HG02798 (cell line): ENCODE measurements at regions not wholly inside any gene's neighbourhood (a gene's known extent, or its start where the extent isn't known, plus 50 kb on each side); places are given as distances from the start of the nearest gene placed in this dataset.

Experiments used
- ATAC-seq: cut with Tn5 transposase; IDR thresholded peaks from one replicate; pipeline ENCODE4 v1.9.1; 2021; ENCODE audit warnings: mild to moderate bottlenecking; ENCODE audit not compliant: unreplicated experiment, poor library complexity

GRCh38 chr10:29925771-29926692 is 133.4 kb downstream of the JCAD start:
- no peak for ATAC-seq

- no peak for ATAC-seq
Observed at GRCh38 chr10:29924436-29924835, 134.9 kb downstream of the JCAD start.

GRCh38 chr10:29923416-29923965 is 135.9 kb downstream of the JCAD start:
- ATAC-seq = no peak

- ATAC-seq = no peak
Observed at GRCh38 chr10:29922892-29923291, 136.5 kb downstream of the JCAD start.

- no peak for ATAC-seq
Observed at GRCh38 chr10:29922226-29922625, 137.2 kb downstream of the JCAD start.

GRCh38 chr10:29921071-29921446 is 138.3 kb downstream of the JCAD start:
- no peak for ATAC-seq

- ATAC-seq = no peak
Observed at GRCh38 chr10:29920408-29921070, 138.8 kb downstream of the JCAD start.

GRCh38 chr10:29918623-29919400 is 140.6 kb downstream of the JCAD start:
- no peak for ATAC-seq

- ATAC-seq = no peak
Observed at GRCh38 chr10:29917311-29917710, 142.1 kb downstream of the JCAD start.

GRCh38 chr10:29916669-29917068 is 142.7 kb downstream of the JCAD start:
- ATAC-seq = no peak

- no peak for ATAC-seq
Observed at GRCh38 chr10:29914986-29915785, 144.2 kb downstream of the JCAD start.

- ATAC-seq = no peak
Observed at GRCh38 chr10:29908962-29909361, 150.4 kb downstream of the JCAD start.

GRCh38 chr10:29900865-29901264 is 158.5 kb downstream of the JCAD start:
- ATAC-seq = no peak

GRCh38 chr10:29897999-29898716 is 161.2 kb downstream of the JCAD start:
- no peak for ATAC-seq

- no peak for ATAC-seq
Observed at GRCh38 chr10:29897430-29897829, 162.0 kb downstream of the JCAD start.

- no peak for ATAC-seq
Observed at GRCh38 chr10:29896053-29896452, 163.3 kb downstream of the JCAD start.

- ATAC-seq = no peak
Observed at GRCh38 chr10:29895456-29895855, 163.9 kb downstream of the JCAD start.

GRCh38 chr10:29888321-29888720 is 171.1 kb downstream of the JCAD start:
- ATAC-seq = no peak

- ATAC-seq = no peak
Observed at GRCh38 chr10:29886299-29886698, 173.1 kb downstream of the JCAD start.
